ENCODE measurements at regions not wholly inside any gene's neighbourhood (a gene's known extent, or its start where the extent isn't known, plus 50 kb on each side); places are given as distances from the start of the nearest gene placed in this dataset.

GRCh38 chr2:49403637-49404036 lies 249.3 kb upstream of the FSHR start:
- TF ChIP-seq POLR2AphosphoS5 (IDR thresholded peaks at IDR 0.05) (no peak), POLR2A (IDR thresholded peaks at IDR 0.05) (no peak), CTCF (IDR thresholded peaks at IDR 0.05) (no peak)

All from stomach (tissue), 4 donors.